Endodermal cell (in vitro differentiated cells): ENCODE measurements at regions not wholly inside any gene's neighbourhood (a gene's known extent, or its start where the extent isn't known, plus 50 kb on each side); places are given as distances from the start of the nearest gene placed in this dataset.
A peak's percentile ranks its signal among the peaks of the same experiment; 100 is the strongest.

Experiments used
- DNase-seq: peaks from one replicate; pipeline ENCODE4 v3.0.0-alpha.2; 2017
- H3K27ac ChIP-seq: 2 replicates; pipeline ENCODE4 v1.5.1; 2013; ENCODE audit warnings: mild to moderate bottlenecking, low read depth, low read length, moderate library complexity
- H3K27me3 ChIP-seq: 2 replicates; pipeline ENCODE4 v1.6.1; 2013; ENCODE audit warnings: mild to moderate bottlenecking, low read length, moderate library complexity; ENCODE audit not compliant: insufficient read depth, control insufficient read depth, poor library complexity, severe bottlenecking
- H3K36me3 ChIP-seq: 2 replicates; pipeline ENCODE4 v1.7.0; 2013; ENCODE audit warnings: mild to moderate bottlenecking, low read length, moderate library complexity; ENCODE audit not compliant: control insufficient read depth, insufficient read depth
- H3K4me1 ChIP-seq: one replicate; pipeline ENCODE4 v1.7.0; 2013; ENCODE audit warnings: low read length; ENCODE audit not compliant: control insufficient read depth, insufficient read depth
- H3K4me3 ChIP-seq: 2 replicates; pipeline ENCODE4 v1.5.1; 2013; ENCODE audit warnings: mild to moderate bottlenecking, low read length, moderate library complexity
- H3K9ac ChIP-seq: 2 replicates; pipeline ENCODE4 v1.6.1; 2013; ENCODE audit warnings: mild to moderate bottlenecking, low read length, moderate library complexity; ENCODE audit not compliant: poor library complexity, severe bottlenecking; ENCODE audit errors: extremely low read depth
- H3K9me3 ChIP-seq: 2 replicates; pipeline ENCODE4 v1.6.1; 2013; ENCODE audit warnings: mild to moderate bottlenecking, low read length, moderate library complexity; ENCODE audit not compliant: control insufficient read depth
- H3K27ac Mint-ChIP-seq: 2 replicates; pipeline ENCODE4 v1.8.0; 2020; ENCODE audit warnings: mixed read lengths
- H3K27me3 Mint-ChIP-seq: 2 replicates; pipeline ENCODE4 v1.8.0; 2021; ENCODE audit warnings: mild to moderate bottlenecking, mixed read lengths; ENCODE audit not compliant: insufficient read depth
- H3K36me3 Mint-ChIP-seq: 2 replicates; pipeline ENCODE4 v1.8.0; 2020; ENCODE audit warnings: low read depth, mixed read lengths
- H3K4me1 Mint-ChIP-seq: 2 replicates; pipeline ENCODE4 v1.8.0; 2020; ENCODE audit warnings: mixed read lengths
- H3K4me3 Mint-ChIP-seq: 2 replicates; pipeline ENCODE4 v1.8.0; 2020; ENCODE audit warnings: mild to moderate bottlenecking, moderate library complexity, mixed read lengths
- H3K9me3 Mint-ChIP-seq: 2 replicates; pipeline ENCODE4 v1.8.0; 2020; ENCODE audit warnings: mild to moderate bottlenecking, mixed read lengths
- CTCF ChIP-seq: fragments of 200-600 bp; sonication (generic); conservative IDR thresholded peaks from 2 replicates; pipeline ENCODE4 v1.5.0; 2021; ENCODE audit warnings: antibody characterized with exemption, mild to moderate bottlenecking
- WGBS, 2 experiments: methylation state at CpG; one replicate each; pipeline versions ENCODE4 v1.1.5 to v1.1.7; 2013; ENCODE audit warnings: missing lambda C conversion rate in 2 of 2, mixed read lengths in 1 of 2; ENCODE audit not compliant: insufficient coverage in 1 of 2, insufficient read length in 1 of 2; 5-methylcytosine and 5-hydroxymethylcytosine counted together

DNA sequence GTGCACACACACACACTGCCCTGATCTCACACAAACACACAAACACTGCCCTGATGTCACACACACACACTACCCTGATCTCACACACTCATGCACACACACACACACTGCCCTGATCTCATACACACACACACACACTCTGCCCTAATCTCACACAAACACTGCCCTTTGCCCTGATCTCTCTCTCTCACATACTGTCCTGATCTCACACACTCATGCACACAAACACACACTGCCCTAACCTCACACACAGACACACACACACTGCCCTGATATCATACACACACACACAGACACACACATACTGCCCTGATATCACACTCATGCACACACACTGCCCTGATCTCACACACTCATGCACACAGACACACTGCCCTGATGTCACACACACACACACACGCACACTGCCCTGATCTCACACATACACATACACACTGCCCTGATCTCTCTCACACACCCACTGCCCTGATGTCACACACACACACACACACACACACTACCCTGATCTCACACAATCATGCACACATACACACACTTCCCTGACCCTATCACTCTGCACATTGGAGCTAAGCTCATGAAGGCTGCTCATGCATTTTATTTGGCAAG lies 97.6 kb upstream of the DIO3 start:
- Mint-ChIP-seq H3K36me3 (no peaks in the 10 kb centered on the region), H3K9me3 (no peaks in the 10 kb centered on the region), H3K27ac (no peak overlapping the region), H3K4me3 (no peak overlapping the region), H3K4me1 (peaks cover 8% of the 10 kb centered on the region), H3K27me3 (peaks cover 27% of the 10 kb centered on the region)
- Histone ChIP-seq H3K36me3 (no peaks in the 10 kb centered on the region), H3K4me1 (no peaks in the 10 kb centered on the region), H3K9me3 (no peaks in the 10 kb centered on the region), H3K27me3 (peaks cover 30% of the 10 kb centered on the region), H3K4me3 (no peak overlapping the region), H3K27ac (no peak overlapping the region), H3K9ac (no peak overlapping the region)
- WGBS, 2 experiments, result 88% methylated on average over 1 of the region's 1 CpG; no CpG with 5 or more reads in 1 of the 2 experiments
- no peak for TF ChIP-seq CTCF
- peak; percentile 12 for DNase-seq

DNA sequence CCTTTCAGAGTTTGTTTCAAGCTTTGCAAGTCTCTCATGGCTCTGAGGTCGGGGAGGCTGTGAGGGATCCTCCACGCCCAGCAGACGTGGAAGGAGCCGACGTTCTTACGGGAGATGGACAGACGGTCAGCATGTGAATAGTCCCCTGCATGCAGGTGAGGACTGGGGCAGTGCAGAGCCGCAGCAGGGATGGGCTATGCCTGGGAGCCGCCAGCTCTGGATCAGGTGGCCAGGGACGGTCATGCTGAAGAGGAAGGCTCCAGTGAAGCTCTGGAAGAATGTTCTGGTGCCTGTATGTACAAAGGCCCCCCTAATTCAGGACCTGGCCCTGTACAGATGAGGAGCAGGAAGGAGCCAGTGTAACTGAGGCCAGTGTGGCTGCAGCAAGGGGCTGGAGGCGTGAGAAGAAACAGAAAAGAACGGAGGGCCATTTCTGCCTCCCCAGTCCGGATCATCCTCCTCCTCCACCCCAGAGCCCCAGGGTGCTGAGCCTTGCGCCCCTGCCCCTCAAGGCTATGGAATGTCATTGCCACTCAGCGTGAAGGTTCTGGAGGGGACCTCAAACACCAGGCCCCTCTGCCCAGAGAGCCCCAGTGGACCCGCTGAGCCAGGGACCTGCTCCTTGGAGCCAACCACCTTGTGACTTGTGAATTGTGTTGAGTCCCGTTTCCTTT lies 96.8 kb upstream of the DIO3 start:
- Mint-ChIP-seq H3K27ac (no peak overlapping the region), H3K36me3 (no peaks in the 10 kb centered on the region), H3K9me3 (no peaks in the 10 kb centered on the region), H3K27me3 (peaks cover 23% of the 10 kb centered on the region), H3K4me1 (peaks cover 8% of the 10 kb centered on the region), H3K4me3 (no peak overlapping the region)
- TF ChIP-seq CTCF, result no peak
- H3K4me1 ChIP-seq, result no peaks in the 10 kb centered on the region
- H3K9me3 ChIP-seq, result no peaks in the 10 kb centered on the region
- no peak overlapping the region for H3K27ac ChIP-seq
- DNase-seq, result no peak
- H3K36me3 ChIP-seq, result no peaks in the 10 kb centered on the region
- peaks cover 22% of the 10 kb centered on the region for H3K27me3 ChIP-seq
- no peak overlapping the region for H3K9ac ChIP-seq
- 92 to 93% methylated on average over 10 to 17 of the region's 17 CpGs for WGBS, 2 experiments
- H3K4me3 ChIP-seq, result no peak overlapping the region

DNA sequence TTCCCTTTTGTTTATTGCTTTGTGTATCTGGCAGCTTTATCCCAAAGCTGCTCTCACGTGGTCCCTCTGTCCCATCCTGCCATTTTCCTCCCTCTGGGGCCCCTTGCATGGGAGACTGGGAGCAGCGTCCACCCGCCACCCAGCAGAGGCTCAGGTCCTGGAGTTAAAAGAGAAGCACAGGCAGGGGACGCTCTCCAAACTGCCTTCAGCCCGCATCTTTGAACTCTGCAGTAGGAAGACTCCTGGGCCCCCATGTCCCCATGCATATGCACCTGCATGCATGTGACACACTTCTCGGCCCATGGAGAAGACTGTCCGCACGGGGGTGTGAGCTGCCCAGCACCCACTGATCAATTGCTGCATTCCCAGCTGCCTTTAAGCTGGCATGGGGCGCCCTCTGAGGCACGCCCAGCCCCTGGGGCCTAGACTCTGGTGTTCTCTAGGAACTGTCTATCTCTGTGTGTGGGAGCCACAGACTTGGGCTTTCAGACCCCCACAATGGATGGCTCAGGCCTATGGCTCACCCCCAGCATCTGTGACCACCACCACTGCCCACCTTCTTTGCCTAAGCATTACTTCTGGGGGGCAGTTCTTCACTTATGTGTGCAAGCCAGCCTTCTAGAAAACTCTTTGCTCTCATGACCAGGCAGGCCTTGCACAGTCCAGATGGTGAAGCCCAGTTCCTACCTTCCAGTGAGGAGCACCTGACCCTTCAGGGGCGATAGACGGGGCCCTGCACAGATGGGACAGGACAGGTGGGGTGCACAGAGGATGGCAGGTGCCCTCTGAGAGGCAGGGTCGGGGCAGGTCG lies 96.1 kb upstream of the DIO3 start:
- peaks cover 15% of the 10 kb centered on the region for H3K27me3 ChIP-seq
- peaks cover 19% of the 10 kb centered on the region for H3K27me3 Mint-ChIP-seq
- no peaks in the 10 kb centered on the region for H3K9me3 Mint-ChIP-seq
- H3K27ac ChIP-seq, result no peak overlapping the region
- H3K27ac Mint-ChIP-seq, result no peak overlapping the region
- no peak for TF ChIP-seq CTCF
- H3K4me1 Mint-ChIP-seq, result peaks cover 8% of the 10 kb centered on the region
- no peak overlapping the region for H3K4me3 Mint-ChIP-seq
- H3K9ac ChIP-seq, result no peak overlapping the region
- no peaks in the 10 kb centered on the region for H3K4me1 ChIP-seq
- H3K36me3 ChIP-seq, result no peaks in the 10 kb centered on the region
- H3K9me3 ChIP-seq, result no peaks in the 10 kb centered on the region
- DNase-seq, result no peak
- H3K36me3 Mint-ChIP-seq, result no peaks in the 10 kb centered on the region
- WGBS, 2 experiments, result 88% methylated on average over 10 to 14 of the region's 14 CpGs
- H3K4me3 ChIP-seq, result no peak overlapping the region
